ENCODE measurements at regions not wholly inside any gene's neighbourhood (a gene's known extent, or its start where the extent isn't known, plus 50 kb on each side); places are given as distances from the start of the nearest gene placed in this dataset.
A peak's percentile ranks its signal among the peaks of the same experiment; 100 is the strongest.

GRCh38 chr18:9009703-9010488 lies 92.6 kb upstream of the NDUFV2 start:
- DNase-seq (ENCODE audit: low read depth, low spot score): no peak
- ChIA-PET POLR2A (no interaction called here), CTCF (interaction anchor here (0.8 to 1.3 kb wide), 2 partner anchors 10 to 21 kb away, joined by 3 to 4 read pairs; no protein-coding TSS in a partner anchor)
- H3K9me3 ChIP-seq (ENCODE audit: control insufficient read depth, insufficient read depth, low read length): no peaks in the 10 kb centered on the region
- no peak overlapping the region for H3K27ac ChIP-seq (ENCODE audit: low read depth, low read length)
- no peak for TF ChIP-seq CTCF (IDR thresholded peaks at IDR 0.05; ENCODE audit: low read depth, low read length)
- no peaks in the 10 kb centered on the region for H3K27me3 ChIP-seq (ENCODE audit: control insufficient read depth, insufficient read depth, low read length)
- H3K4me3 ChIP-seq (ENCODE audit: low read depth, low read length): no peak overlapping the region

- TF ChIP-seq CTCF (IDR thresholded peaks at IDR 0.05; ENCODE audit: low read depth, low read length): no peak
- Histone ChIP-seq H3K27me3 (ENCODE audit: control insufficient read depth, insufficient read depth, low read length) (no peaks in the 10 kb centered on the region), H3K9me3 (ENCODE audit: control insufficient read depth, insufficient read depth, low read length) (no peaks in the 10 kb centered on the region), H3K4me3 (ENCODE audit: low read depth, low read length) (no peak overlapping the region), H3K27ac (ENCODE audit: low read depth, low read length) (no peak overlapping the region)
- ChIA-PET POLR2A (no interaction called here), CTCF (no interaction called here)
- no peak for DNase-seq (ENCODE audit: low read depth, low spot score)
Measured at GRCh38 chr18:9011431-9011830, 91.1 kb upstream of the NDUFV2 start.

GRCh38 chr18:9013926-9014373 lies 88.5 kb upstream of the NDUFV2 start:
- POLR2A ChIA-PET: no interaction called here
- DNase-seq (ENCODE audit: low read depth, low spot score): no peak
- H3K9me3 ChIP-seq (ENCODE audit: control insufficient read depth, insufficient read depth, low read length): no peaks in the 10 kb centered on the region; the same call in 1 of the 2 replicates
- CTCF ChIA-PET: no interaction called here
- no peak overlapping the region for H3K27ac ChIP-seq (ENCODE audit: low read depth, low read length)
- no peaks in the 10 kb centered on the region for H3K27me3 ChIP-seq (ENCODE audit: control insufficient read depth, insufficient read depth, low read length)
- H3K4me3 ChIP-seq (ENCODE audit: low read depth, low read length): no peak overlapping the region
- TF ChIP-seq CTCF (IDR thresholded peaks at IDR 0.05; ENCODE audit: low read depth, low read length): no peak

DNA sequence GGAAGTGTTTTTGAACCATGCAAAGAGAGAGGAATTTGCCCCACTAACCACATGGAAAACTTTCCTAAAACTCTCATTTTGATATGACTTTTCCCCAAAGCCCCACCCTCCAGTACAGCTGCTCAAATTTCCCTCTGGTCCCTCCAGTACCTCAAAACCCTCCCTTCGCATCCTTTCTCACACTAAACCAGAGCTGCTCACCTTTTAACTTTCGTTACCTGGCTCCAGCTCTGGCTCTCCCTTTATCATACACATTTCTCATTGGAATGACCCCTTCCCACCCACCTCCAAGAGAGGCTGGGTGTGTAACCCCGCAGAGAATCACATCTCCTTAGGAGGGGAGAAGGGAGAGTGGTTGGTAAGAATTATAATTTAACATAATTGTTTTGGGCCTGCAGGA lies 86.8 kb upstream of the NDUFV2 start:
- Histone ChIP-seq H3K27ac (ENCODE audit: low read depth, low read length) (no peak overlapping the region), H3K4me3 (ENCODE audit: low read depth, low read length) (no peak overlapping the region), H3K27me3 (ENCODE audit: control insufficient read depth, insufficient read depth, low read length) (no peaks in the 10 kb centered on the region), H3K9me3 (ENCODE audit: control insufficient read depth, insufficient read depth, low read length) (no peaks in the 10 kb centered on the region; the same call in 1 of the 2 replicates)
- CTCF ChIA-PET: no interaction called here
- no peak for TF ChIP-seq CTCF (IDR thresholded peaks at IDR 0.05; ENCODE audit: low read depth, low read length)
- POLR2A ChIA-PET: interaction anchor here (0.6 to 0.8 kb wide), 2 partner anchors 10 to 634 kb away, joined by 3 to 6 read pairs; no protein-coding TSS in a partner anchor
- no peak for DNase-seq (ENCODE audit: low read depth, low spot score)

- Histone ChIP-seq H3K27ac (ENCODE audit: low read depth, low read length) (peak overlapping the region; percentile 97), H3K9me3 (ENCODE audit: control insufficient read depth, insufficient read depth, low read length) (no peaks in the 10 kb centered on the region; the same call in 1 of the 2 replicates), H3K27me3 (ENCODE audit: control insufficient read depth, insufficient read depth, low read length) (no peaks in the 10 kb centered on the region), H3K4me3 (ENCODE audit: low read depth, low read length) (peak overlapping the region; percentile 29)
- no peak for TF ChIP-seq CTCF (IDR thresholded peaks at IDR 0.05; ENCODE audit: low read depth, low read length)
- ChIA-PET POLR2A (interaction anchor here (0.6 to 1.6 kb wide), 6 partner anchors 9 to 312 kb away, joined by 3 to 4 read pairs (median 3); partner anchors contain the start of genes MTCL1 and NDUFV2), CTCF (no interaction called here)
- DNase-seq (ENCODE audit: low read depth, low spot score): no peak
Measured at GRCh38 chr18:9016633-9017166, 85.8 kb upstream of the NDUFV2 start.
